Muscle of arm (tissue), 1 donor: ENCODE measurements at regions not wholly inside any gene's neighbourhood (a gene's known extent, or its start where the extent isn't known, plus 50 kb on each side); places are given as distances from the start of the nearest gene placed in this dataset.

ENCODE experiments used
- DNase-seq: peaks from one replicate; pipeline ENCODE4 v3.0.0-alpha.2; 2013

DNA sequence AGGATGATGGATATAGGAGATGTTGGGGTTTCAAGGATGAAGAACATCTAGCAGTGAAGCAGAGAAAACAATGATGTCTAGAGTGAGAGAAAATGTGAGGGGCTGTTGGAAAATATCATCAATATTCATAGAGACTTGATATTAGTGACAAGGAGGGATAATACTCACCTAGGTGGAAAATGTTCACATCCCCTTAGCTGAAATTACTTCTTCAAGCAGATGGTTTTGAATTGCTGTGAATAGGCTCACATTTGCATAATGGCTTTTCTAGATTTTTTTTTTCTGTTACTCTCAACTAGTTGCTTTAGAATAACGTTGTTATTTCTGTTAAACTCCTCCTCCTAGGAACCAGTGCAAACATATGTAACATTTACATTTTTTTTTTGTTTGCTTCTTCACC is 61.6 kb upstream of the MAP1B start:
- no peak for DNase-seq

DNA sequence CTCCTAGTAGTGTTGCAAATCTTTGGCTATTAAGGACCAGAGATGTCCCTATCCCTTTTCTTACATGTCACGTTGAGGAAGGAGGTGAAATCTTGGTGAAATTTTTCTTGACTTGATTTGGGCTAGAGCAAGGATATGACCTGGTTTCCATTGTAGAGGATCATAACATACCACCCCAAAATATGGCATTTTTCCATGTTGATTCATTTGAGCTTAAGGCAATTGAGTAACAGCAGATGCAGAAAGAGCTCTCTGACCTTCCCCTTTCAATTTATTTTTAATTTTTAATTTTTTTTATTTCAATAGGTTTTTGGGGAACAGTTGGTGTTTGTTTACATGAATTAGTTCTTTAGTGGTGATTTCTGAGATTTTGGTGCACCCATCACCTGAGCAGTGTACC is 61.2 kb upstream of the MAP1B start:
- DNase-seq: no peak

DNA sequence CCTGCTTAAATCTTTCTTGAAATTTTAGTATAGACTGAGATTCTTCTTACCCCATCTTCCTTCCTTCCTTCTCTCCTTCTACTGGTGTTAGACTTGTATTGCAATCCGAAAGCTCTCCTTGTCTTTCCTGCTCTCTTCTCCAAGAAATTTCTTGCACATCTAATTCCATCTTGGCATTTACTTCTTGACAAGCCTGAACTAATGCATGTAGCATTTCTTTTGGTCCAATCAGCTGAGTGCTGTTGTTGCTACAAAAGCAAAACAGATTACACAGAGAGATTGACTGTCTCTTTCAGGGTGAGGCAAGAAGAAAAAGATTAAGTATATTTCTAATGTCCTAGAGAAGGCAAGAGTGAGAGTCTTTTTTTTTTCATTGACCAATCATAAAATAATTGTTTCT is 51.6 kb upstream of the MAP1B start:
- DNase-seq: no peak
